Suprapubic skin (tissue), 4 donors: ENCODE measurements at regions not wholly inside any gene's neighbourhood (a gene's known extent, or its start where the extent isn't known, plus 50 kb on each side); places are given as distances from the start of the nearest gene placed in this dataset.

Experiments
- CTCF ChIP-seq, 2 donors: fragments of 200-600 bp in 1 of 2; fragments of 450-650 bp in 1 of 2; sonication (generic) in 1 of 2; IDR thresholded peaks; one replicate each; pipeline ENCODE4 v1.5.1; 2016 to 2019; ENCODE audit warnings: antibody characterized with exemption in 2 of 2, mild to moderate bottlenecking in 1 of 2, moderate library complexity in 1 of 2
- POLR2A ChIP-seq, 2 donors: fragments of 450-650 bp; IDR thresholded peaks; one replicate each; pipeline ENCODE4 v1.6.1; 2017; ENCODE audit warnings: antibody characterized with exemption in 2 of 2, mild to moderate bottlenecking in 2 of 2, moderate library complexity in 2 of 2
- POLR2AphosphoS5 ChIP-seq, 3 donors: sonication (generic); formaldehyde crosslinking; IDR thresholded peaks; one replicate each; pipeline ENCODE4 v1.6.1; 2017; ENCODE audit warnings: antibody characterized with exemption in 3 of 3

DNA sequence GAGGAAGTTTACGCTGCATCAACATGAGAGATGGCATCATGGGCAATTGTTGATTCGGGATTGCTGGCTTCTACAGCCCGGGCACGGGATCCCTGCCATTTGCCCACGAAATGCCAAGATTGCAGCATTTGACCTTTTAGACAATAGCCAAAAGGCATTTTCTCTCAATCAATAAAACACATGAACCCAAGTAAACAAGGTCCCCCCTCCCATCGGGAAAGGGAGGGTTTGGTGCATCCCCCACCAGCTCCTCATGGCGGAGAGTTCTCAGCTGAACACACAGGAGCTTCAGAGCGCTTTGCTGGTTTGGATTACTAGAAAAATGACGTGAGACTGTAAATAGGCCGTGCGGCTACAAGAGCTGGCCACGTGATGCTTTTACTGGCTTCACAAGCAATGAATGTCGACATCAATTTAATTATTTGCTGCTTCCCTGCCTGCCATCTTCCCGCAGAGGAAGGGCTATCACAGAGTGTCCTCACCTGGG is 147.6 kb downstream of the C16orf95 start:
- TF ChIP-seq CTCF (IDR thresholded peaks at IDR 0.05) (no peak), POLR2AphosphoS5 (IDR thresholded peaks at IDR 0.05) (no peak), POLR2A (IDR thresholded peaks at IDR 0.05) (no peak)
